ENCODE measurements at regions not wholly inside any gene's neighbourhood (a gene's known extent, or its start where the extent isn't known, plus 50 kb on each side); places are given as distances from the start of the nearest gene placed in this dataset.

- no peak for DNase-seq (ENCODE audit: low read depth)
These were observed 176.7 kb downstream of the DACT1 start for GRCh38 chr14:58814466-58814865.

- DNase-seq (ENCODE audit: low read depth): peak; percentile 33
These were observed 177.5 kb downstream of the DACT1 start for GRCh38 chr14:58815161-58815701.

GRCh38 chr14:58815794-58816193 is 178.0 kb downstream of the DACT1 start:
- no peak for DNase-seq (ENCODE audit: low read depth)

GRCh38 chr14:58816416-58817115 is 178.8 kb downstream of the DACT1 start:
- no peak for DNase-seq (ENCODE audit: low read depth)

- DNase-seq (ENCODE audit: low read depth): peak; percentile 43
These were observed 180.1 kb downstream of the DACT1 start for GRCh38 chr14:58817846-58818245.

GRCh38 chr14:58820032-58820431 is 182.3 kb downstream of the DACT1 start:
- DNase-seq (ENCODE audit: low read depth): no peak

GRCh38 chr14:58821421-58821820 is 183.7 kb downstream of the DACT1 start:
- no peak for DNase-seq (ENCODE audit: low read depth)

- no peak for DNase-seq (ENCODE audit: low read depth)
These were observed 185.1 kb downstream of the DACT1 start for GRCh38 chr14:58822856-58823255.

GRCh38 chr14:58823312-58823711 is 185.6 kb downstream of the DACT1 start:
- DNase-seq (ENCODE audit: low read depth): no peak

GRCh38 chr14:58824106-58824505 is 186.3 kb downstream of the DACT1 start:
- no peak for DNase-seq (ENCODE audit: low read depth)

GRCh38 chr14:58824796-58825195 is 187.0 kb downstream of the DACT1 start:
- DNase-seq (ENCODE audit: low read depth): no peak

GRCh38 chr14:58825606-58826005 is 187.8 kb downstream of the DACT1 start:
- DNase-seq (ENCODE audit: low read depth): no peak

- DNase-seq (ENCODE audit: low read depth): no peak
These were observed 189.3 kb downstream of the DACT1 start for GRCh38 chr14:58826845-58827686.

- no peak for DNase-seq (ENCODE audit: low read depth)
These were observed 190.5 kb downstream of the DACT1 start for GRCh38 chr14:58828298-58828697.

- DNase-seq (ENCODE audit: low read depth): no peak
These were observed 191.8 kb downstream of the DACT1 start for GRCh38 chr14:58829594-58829993.

GRCh38 chr14:58830121-58830520 is 192.4 kb downstream of the DACT1 start:
- no peak for DNase-seq (ENCODE audit: low read depth)

GRCh38 chr14:58832095-58832521 is 194.3 kb downstream of the DACT1 start:
- DNase-seq (ENCODE audit: low read depth): no peak

GRCh38 chr14:58833634-58834378 is 196.0 kb downstream of the DACT1 start:
- DNase-seq (ENCODE audit: low read depth): no peak

GRCh38 chr14:58836303-58836974 is 198.7 kb downstream of the DACT1 start:
- no peak for DNase-seq (ENCODE audit: low read depth)

- no peak for DNase-seq (ENCODE audit: low read depth)
These were observed 201.5 kb downstream of the DACT1 start for GRCh38 chr14:58839233-58839632.

- DNase-seq (ENCODE audit: low read depth): no peak
These were observed 206.8 kb downstream of the DACT1 start for GRCh38 chr14:58844544-58844943.
